ENCODE measurements at regions not wholly inside any gene's neighbourhood (a gene's known extent, or its start where the extent isn't known, plus 50 kb on each side); places are given as distances from the start of the nearest gene placed in this dataset.
"Not testable (repeated sequence)": the region's sequence is repeated elsewhere in the genome, so short reads cannot be mapped to it uniquely, and the experiment has no call there.

DNA sequence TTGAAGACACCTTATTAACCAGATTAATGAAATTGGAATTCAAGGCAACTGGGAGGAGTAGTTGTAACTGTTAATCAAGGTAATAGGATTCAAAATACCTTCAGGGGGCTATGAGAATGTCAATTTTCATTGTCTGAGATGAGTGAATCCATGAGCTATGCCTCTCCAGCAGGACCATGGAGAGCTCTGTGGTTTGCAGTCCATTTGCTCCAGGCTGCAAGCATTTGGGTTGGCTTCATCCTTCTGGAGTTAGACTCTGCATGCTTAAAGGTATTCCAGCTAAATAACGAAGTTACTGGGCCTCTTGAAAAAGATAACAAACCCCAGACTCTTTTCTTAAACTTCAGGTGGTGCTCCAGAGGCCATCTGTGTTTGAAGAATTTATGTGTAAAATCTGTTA is 207.1 kb upstream of the SLC8A1 start:
- DNase-seq (ENCODE audit: low spot score in 2 of 2) (no peak), ATAC-seq (replicated peaks; ENCODE audit: extremely low read depth, poor library complexity, severe bottlenecking) (no peak)
- H3K4me1 Mint-ChIP-seq = no peaks in the 10 kb centered on the region
- no peak overlapping the region for H3K27ac Mint-ChIP-seq (ENCODE audit: low read depth)
- peaks cover 11% of the 10 kb centered on the region for H3K9me3 Mint-ChIP-seq
- no peak overlapping the region for H3K4me3 Mint-ChIP-seq
- no peaks in the 10 kb centered on the region for H3K36me3 Mint-ChIP-seq (ENCODE audit: insufficient read depth)
- no peaks in the 10 kb centered on the region for H3K27me3 Mint-ChIP-seq

DNA sequence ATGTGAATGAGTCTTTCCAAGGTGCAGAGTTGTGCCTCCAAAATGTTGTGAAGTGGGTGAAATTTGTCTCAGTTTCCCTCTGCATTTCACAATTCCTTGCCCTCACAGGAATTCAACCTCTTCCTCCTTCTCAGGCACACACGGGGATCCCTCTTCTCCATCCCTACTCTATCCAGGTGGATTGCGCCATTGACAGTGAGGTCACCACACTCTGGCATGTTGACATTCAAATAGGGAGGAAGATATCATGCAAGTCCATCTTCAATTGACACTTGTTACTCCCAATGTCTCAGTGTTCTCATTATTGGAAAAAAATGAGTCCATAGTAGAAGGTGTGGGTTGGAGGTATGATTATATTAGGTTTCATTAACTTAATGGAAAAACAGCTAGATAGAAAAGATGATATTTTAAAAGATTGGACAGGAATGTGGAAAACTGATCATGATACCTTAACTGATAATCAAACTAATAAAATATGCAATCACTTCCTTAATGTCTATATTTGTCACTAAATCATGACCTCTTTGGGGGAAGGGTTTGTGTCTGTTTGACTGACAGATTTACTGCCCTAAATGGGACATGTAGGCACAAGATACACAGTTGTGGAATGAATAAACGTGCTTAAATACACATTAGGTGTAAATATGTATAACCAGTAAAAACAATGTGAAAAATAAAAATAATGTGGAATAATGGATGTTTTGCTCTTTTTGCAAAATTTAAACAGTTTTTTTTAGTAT is 213.8 kb upstream of the SLC8A1 start:
- Mint-ChIP-seq H3K9me3 (peaks cover 25% of the 10 kb centered on the region), H3K36me3 (ENCODE audit: insufficient read depth) (no peaks in the 10 kb centered on the region), H3K27ac (ENCODE audit: low read depth) (no peak overlapping the region), H3K27me3 (no peaks in the 10 kb centered on the region), H3K4me3 (no peak overlapping the region), H3K4me1 (no peaks in the 10 kb centered on the region)
- DNase-seq (ENCODE audit: low spot score in 2 of 2) (no peak), ATAC-seq (replicated peaks; ENCODE audit: extremely low read depth, poor library complexity, severe bottlenecking) (no peak)

DNA sequence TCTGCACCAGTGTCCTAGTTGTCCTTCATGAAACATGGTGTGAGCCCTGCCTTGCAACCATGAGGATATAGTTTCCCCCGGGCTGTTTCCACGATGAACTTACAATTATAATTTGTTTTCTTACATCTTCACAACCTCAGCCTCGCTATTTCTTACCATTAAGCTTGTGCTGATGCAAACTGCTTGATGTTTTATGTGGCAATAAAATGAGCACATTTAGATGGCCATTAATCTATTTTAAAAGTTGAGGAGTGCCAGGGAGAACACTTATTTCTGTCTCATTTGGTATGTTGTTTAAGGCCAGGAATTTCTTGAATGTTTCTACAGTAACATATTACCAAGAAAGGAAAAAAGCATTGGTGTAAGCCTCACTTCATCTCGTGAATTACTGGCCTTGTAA is 214.5 kb upstream of the SLC8A1 start:
- no peaks in the 10 kb centered on the region for H3K4me1 Mint-ChIP-seq
- H3K27me3 Mint-ChIP-seq = no peaks in the 10 kb centered on the region
- H3K27ac Mint-ChIP-seq (ENCODE audit: low read depth) = no peak overlapping the region
- H3K4me3 Mint-ChIP-seq = no peak overlapping the region
- DNase-seq (ENCODE audit: low spot score in 2 of 2) = no peak
- no peak for ATAC-seq (replicated peaks; ENCODE audit: extremely low read depth, poor library complexity, severe bottlenecking)
- H3K36me3 Mint-ChIP-seq (ENCODE audit: insufficient read depth) = no peaks in the 10 kb centered on the region
- H3K9me3 Mint-ChIP-seq = peaks cover 20% of the 10 kb centered on the region

DNA sequence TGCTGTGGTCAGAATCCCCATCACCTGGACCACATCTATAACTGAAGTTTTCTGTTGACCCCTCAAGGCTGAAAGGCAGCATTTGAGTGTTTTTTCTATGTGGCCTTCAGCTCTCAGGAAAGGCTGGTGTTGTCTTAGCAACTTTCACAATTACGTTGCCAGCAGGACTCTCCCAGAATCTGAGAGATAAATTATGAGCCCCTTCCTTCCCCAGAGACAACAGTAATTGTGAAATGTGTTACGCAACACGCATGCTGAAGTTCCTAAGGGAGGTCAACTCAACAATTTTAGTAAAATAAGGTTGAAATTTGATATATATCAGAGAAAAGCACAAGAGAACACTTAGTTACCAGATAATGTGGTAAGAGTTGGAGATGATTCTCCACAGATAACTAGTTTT is 216.5 kb upstream of the SLC8A1 start:
- no peak for DNase-seq (ENCODE audit: low spot score in 2 of 2)
- Mint-ChIP-seq H3K27me3 (no peaks in the 10 kb centered on the region), H3K4me1 (no peaks in the 10 kb centered on the region), H3K9me3 (peaks cover 20% of the 10 kb centered on the region), H3K36me3 (ENCODE audit: insufficient read depth) (no peaks in the 10 kb centered on the region), H3K27ac (ENCODE audit: low read depth) (no peak overlapping the region), H3K4me3 (no peak overlapping the region)
- ATAC-seq (replicated peaks; ENCODE audit: extremely low read depth, poor library complexity, severe bottlenecking) = no peak

DNA sequence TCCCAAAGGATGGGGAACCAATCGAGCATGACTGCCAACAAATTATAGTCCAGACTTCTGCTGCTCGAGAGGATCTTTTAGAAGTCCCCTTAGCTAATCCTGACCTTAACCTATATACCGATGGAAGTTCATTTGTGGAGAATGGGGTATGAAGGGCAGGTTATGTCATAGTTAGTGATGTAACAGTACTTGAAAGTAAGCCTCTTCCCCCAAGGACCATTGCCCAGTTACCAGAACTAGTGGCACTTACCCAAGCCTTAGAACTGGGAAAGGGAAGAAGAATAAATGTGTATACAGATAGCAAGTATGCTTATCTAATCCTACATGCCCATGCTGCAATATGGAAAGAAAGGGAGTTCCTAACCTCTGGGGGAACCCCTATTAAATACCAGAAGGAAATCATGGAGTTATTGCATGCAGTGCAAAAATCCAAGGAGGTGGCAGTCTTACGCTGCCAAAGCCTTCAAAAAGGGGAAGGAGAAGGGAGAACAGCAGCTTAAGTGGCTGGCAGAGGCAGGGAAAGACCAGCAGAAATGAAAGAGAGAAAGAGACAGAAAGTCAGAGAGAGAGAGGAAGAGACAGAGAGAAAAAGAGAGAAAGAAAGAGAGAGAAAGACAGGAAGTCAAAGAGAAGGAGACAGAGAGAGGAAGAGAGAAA is 224.4 kb upstream of the SLC8A1 start:
- not testable (repeated sequence) for H3K36me3 Mint-ChIP-seq (ENCODE audit: insufficient read depth); H3K27ac Mint-ChIP-seq (ENCODE audit: low read depth); DNase-seq (ENCODE audit: low spot score in 2 of 2); H3K4me3 Mint-ChIP-seq; ATAC-seq (replicated peaks; ENCODE audit: extremely low read depth, poor library complexity, severe bottlenecking); H3K4me1 Mint-ChIP-seq; H3K27me3 Mint-ChIP-seq
- peaks cover 13% of the 10 kb centered on the region for H3K9me3 Mint-ChIP-seq

DNA sequence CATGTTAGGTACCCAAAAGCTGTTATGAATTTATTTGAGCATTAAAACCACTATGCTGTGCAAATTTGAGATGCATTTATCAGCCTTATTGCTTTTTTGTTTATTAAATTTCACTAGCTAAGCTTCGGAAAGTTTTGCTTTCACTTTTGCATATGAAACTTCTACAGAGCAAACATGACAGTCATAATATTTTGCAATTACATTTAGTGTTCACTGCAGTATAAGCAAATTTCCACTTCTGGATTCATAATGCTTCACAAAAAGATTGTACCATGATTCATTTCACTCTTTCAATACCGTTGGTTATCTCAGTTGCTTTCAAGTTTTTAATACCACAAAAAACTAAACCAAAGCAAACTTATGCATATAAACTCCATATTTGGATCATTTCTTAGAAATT is 228.7 kb upstream of the SLC8A1 start:
- H3K36me3 Mint-ChIP-seq (ENCODE audit: insufficient read depth) = no peaks in the 10 kb centered on the region
- DNase-seq (ENCODE audit: low spot score in 2 of 2) (no peak), ATAC-seq (replicated peaks; ENCODE audit: extremely low read depth, poor library complexity, severe bottlenecking) (no peak)
- H3K27ac Mint-ChIP-seq (ENCODE audit: low read depth) = no peak overlapping the region
- peaks cover 39% of the 10 kb centered on the region for H3K9me3 Mint-ChIP-seq
- no peaks in the 10 kb centered on the region for H3K27me3 Mint-ChIP-seq
- no peaks in the 10 kb centered on the region for H3K4me1 Mint-ChIP-seq
- no peak overlapping the region for H3K4me3 Mint-ChIP-seq

DNA sequence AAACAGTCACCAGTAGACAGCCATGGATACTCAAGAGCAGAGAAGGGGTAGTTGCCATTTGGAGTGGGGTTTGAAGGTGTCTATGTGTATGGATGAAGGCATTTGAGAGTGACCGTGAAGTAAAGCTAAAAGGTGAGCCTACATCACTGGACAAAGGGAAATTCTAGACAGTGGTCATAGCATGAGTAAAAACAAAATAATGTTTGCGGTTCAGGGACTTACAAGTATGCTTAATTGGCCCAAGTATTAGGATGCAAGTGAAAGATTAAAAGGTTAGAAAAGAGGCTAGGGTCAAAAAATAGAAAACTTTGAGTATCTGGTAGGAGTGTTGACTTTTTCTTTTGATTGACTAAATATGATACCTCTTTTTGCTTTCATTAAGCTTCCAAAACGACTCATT is 238.1 kb upstream of the SLC8A1 start:
- peaks cover 26% of the 10 kb centered on the region for H3K9me3 Mint-ChIP-seq
- peaks cover 3% of the 10 kb centered on the region for H3K36me3 Mint-ChIP-seq (ENCODE audit: insufficient read depth)
- no peak overlapping the region for H3K27ac Mint-ChIP-seq (ENCODE audit: low read depth)
- no peak for DNase-seq (ENCODE audit: low spot score in 2 of 2)
- H3K4me3 Mint-ChIP-seq = no peak overlapping the region
- no peaks in the 10 kb centered on the region for H3K4me1 Mint-ChIP-seq
- no peaks in the 10 kb centered on the region for H3K27me3 Mint-ChIP-seq
- ATAC-seq (replicated peaks; ENCODE audit: extremely low read depth, poor library complexity, severe bottlenecking) = no peak

DNA sequence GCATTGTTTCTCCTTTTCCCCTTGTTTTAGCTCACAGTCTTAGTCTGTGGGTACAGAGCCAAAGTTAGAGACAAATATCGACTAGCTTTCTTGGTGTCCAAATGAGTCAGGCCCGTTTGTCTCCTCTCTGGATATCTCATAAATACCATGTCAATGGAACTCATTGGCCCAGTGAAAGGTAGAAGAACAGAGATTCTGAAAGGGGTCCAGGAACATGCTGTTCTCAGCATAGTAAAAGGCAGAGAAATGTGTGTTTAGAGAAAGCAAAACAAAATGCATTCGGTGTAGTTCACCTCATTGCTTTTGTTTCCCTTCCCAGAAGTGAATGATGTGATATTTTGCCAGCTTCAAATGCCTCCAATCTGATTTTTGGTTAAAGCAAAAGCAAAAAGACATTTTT is 238.6 kb upstream of the SLC8A1 start:
- Mint-ChIP-seq H3K27ac (ENCODE audit: low read depth) (no peak overlapping the region), H3K9me3 (peaks cover 25% of the 10 kb centered on the region), H3K36me3 (ENCODE audit: insufficient read depth) (peaks cover 3% of the 10 kb centered on the region), H3K27me3 (no peaks in the 10 kb centered on the region), H3K4me1 (no peaks in the 10 kb centered on the region), H3K4me3 (no peak overlapping the region)
- DNase-seq (ENCODE audit: low spot score in 2 of 2) (no peak), ATAC-seq (replicated peaks; ENCODE audit: extremely low read depth, poor library complexity, severe bottlenecking) (no peak)

DNA sequence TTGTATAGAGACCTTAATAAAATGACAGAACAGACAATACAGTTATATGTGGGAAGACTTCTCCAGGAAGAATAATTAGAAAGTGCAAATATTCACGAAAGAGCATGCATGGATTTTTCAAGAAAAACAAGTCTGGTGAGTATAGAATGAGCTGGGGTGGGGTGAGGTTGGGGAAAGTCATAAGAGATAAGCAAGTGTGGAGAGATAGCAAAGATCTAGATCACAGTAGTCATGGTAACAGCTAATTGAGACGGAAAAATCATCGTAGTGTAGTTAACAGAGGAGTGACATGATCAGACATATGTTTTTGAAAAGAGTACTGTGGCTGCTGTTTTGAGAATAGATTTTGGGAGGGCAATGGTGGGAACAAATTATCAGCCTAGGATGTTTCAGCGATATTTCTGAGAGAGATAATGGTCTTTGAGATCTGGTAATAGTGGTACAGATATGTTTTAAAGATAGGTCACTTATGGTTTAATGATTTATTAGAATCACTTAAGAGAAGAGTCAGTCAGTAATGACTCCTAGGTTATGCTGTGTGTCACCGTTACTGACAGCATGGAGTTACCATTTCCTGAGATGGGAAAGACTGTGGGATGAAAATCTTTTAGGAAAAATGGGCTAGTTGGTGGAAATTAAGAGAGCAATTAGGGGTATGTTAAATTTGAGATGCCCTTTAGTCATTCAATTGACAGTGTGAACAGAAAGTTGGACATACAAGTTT is 248.5 kb upstream of the SLC8A1 start:
- H3K4me3 Mint-ChIP-seq = no peak overlapping the region
- ATAC-seq (replicated peaks; ENCODE audit: extremely low read depth, poor library complexity, severe bottlenecking) = no peak
- DNase-seq (ENCODE audit: low spot score in 2 of 2) = no peak
- no peak overlapping the region for H3K27ac Mint-ChIP-seq (ENCODE audit: low read depth)
- no peaks in the 10 kb centered on the region for H3K27me3 Mint-ChIP-seq
- H3K36me3 Mint-ChIP-seq (ENCODE audit: insufficient read depth) = no peaks in the 10 kb centered on the region
- H3K4me1 Mint-ChIP-seq = no peaks in the 10 kb centered on the region
- H3K9me3 Mint-ChIP-seq = no peaks in the 10 kb centered on the region

DNA sequence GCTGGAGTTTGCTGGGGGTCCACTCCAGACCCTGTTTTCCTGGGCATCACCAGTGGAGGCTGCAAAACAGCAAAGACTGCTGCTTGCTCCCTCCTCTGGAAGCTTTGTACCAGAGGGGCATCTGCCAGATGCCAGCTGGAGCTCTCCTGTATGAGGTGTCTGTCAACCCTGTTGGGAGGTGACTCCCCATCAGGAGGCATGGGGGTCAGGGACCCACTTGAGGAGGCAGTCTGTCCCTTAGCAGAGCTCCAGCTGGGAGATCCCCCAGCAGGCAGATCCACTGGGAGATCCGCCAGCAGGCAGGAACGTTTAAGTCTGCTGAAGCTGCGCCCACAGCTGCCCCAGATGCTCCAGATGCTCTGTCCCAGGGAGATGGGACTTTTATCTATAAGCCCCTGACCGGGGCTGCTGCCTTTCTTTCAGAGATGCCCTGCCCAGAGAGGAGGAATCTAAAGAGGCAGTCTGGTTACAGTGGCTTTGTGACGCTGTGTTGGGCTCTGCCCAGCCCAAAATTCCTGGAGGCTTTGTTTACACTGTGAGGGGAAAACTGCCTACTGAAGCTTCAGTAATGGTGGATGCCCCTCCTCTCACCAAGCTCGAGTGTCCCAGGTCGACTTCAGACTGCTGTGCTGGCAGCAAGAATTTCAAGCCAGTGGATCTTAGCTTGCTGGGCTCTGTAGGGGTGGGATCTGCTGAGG is 260.5 kb upstream of the SLC8A1 start:
- H3K27me3 Mint-ChIP-seq; H3K27ac Mint-ChIP-seq (ENCODE audit: low read depth); DNase-seq (ENCODE audit: low spot score in 2 of 2); H3K4me1 Mint-ChIP-seq; H3K4me3 Mint-ChIP-seq; H3K36me3 Mint-ChIP-seq (ENCODE audit: insufficient read depth); ATAC-seq (replicated peaks; ENCODE audit: extremely low read depth, poor library complexity, severe bottlenecking): not testable (repeated sequence)
- H3K9me3 Mint-ChIP-seq = peaks cover 24% of the 10 kb centered on the region

DNA sequence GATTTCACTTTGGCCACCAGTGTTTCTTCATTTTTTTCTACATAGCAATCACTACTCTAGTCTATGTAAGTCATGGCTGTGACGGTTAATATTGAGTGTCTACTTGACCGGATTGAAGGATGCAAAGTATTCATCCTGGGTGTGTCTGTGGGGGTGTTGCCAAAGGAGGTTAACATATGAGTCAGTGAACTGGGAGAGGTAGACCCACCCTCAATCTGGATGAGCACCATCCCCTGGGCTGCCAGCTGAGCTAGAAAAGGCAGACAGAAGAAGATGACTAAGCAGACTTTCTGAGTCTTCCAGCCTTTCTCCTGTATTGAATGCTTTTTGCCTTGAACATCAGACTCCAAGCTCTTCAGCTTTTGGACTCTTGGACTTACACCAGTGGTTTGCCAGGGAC is 265.0 kb upstream of the SLC8A1 start:
- DNase-seq (ENCODE audit: low spot score in 2 of 2) = no peak
- H3K27ac Mint-ChIP-seq (ENCODE audit: low read depth) = no peak overlapping the region
- no peak for ATAC-seq (replicated peaks; ENCODE audit: extremely low read depth, poor library complexity, severe bottlenecking)
- no peaks in the 10 kb centered on the region for H3K36me3 Mint-ChIP-seq (ENCODE audit: insufficient read depth)
- H3K27me3 Mint-ChIP-seq = no peaks in the 10 kb centered on the region
- H3K4me1 Mint-ChIP-seq = no peaks in the 10 kb centered on the region
- peaks cover 7% of the 10 kb centered on the region for H3K9me3 Mint-ChIP-seq
- H3K4me3 Mint-ChIP-seq = no peak overlapping the region

DNA sequence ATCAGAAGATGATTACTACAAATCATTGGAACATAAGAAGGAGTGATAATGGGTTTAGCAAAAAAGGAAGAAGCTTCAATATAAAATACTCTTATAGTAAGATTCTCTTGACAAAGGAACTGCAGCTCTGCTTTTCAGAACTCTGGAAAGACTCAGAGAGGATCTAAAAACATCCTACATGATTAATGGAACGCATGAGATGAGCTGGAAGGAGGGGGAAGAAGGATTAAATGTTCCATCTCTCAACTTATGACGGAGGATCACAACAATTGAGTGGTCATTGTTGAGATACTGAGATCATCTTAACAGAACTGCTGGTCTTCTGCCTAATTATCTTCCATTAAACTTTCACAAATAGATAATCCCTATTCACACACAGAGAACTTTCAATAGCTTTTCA is 267.5 kb upstream of the SLC8A1 start:
- Mint-ChIP-seq H3K4me3 (no peak overlapping the region), H3K36me3 (ENCODE audit: insufficient read depth) (no peaks in the 10 kb centered on the region), H3K4me1 (no peaks in the 10 kb centered on the region), H3K27me3 (no peaks in the 10 kb centered on the region), H3K9me3 (peaks cover 7% of the 10 kb centered on the region), H3K27ac (ENCODE audit: low read depth) (no peak overlapping the region)
- DNase-seq (ENCODE audit: low spot score in 2 of 2) (no peak), ATAC-seq (replicated peaks; ENCODE audit: extremely low read depth, poor library complexity, severe bottlenecking) (no peak)

Measured in central memory CD8-positive, alpha-beta T cell (primary cell).